Peyer's patch (tissue), 4 donors: ENCODE measurements at regions not wholly inside any gene's neighbourhood (a gene's known extent, or its start where the extent isn't known, plus 50 kb on each side); places are given as distances from the start of the nearest gene placed in this dataset.

Experiments used
- DNase-seq, 3 donors: peaks; one replicate each; pipeline ENCODE4 v3.0.0-alpha.2; 2017 to 2019
- H3K27ac ChIP-seq, 4 donors: fragments of 200-600 bp; sonication (generic); one replicate each; pipeline ENCODE4 v1.5.1; 2016 to 2019
- H3K27me3 ChIP-seq, 2 donors: fragments of 200-600 bp; sonication (generic); one replicate each; pipeline ENCODE4 v1.5.1; 2019
- H3K36me3 ChIP-seq, 3 donors: fragments of 200-600 bp; sonication (generic); one replicate each; pipeline ENCODE4 v1.5.1; 2016 to 2019
- H3K4me1 ChIP-seq, 4 donors: fragments of 200-600 bp; sonication (generic); one replicate each; pipeline ENCODE4 v1.5.1; 2016 to 2019
- H3K4me3 ChIP-seq, 4 donors: fragments of 200-600 bp; sonication (generic); 1 replicate in 3 of 4; 2 replicates in 1 of 4; pipeline ENCODE4 v1.5.1; 2016 to 2019; ENCODE audit warnings: mild to moderate bottlenecking in 1 of 4
- H3K9me3 ChIP-seq, 4 donors: fragments of 200-600 bp; sonication (generic); one replicate each; pipeline ENCODE4 v1.5.1; 2016 to 2019; ENCODE audit warnings: mild to moderate bottlenecking in 1 of 4
- CTCF ChIP-seq, 6 experiments: fragments of 450-650 bp in 4 of 6; fragments of 200-600 bp in 2 of 6; sonication (generic) in 1 of 6; IDR thresholded peaks; one replicate each; pipeline ENCODE4 v1.5.1; 2017 to 2019; ENCODE audit warnings: antibody characterized with exemption in 6 of 6, mild to moderate bottlenecking in 3 of 6, moderate library complexity in 1 of 6
- POLR2A ChIP-seq, 2 donors: fragments of 450-650 bp; IDR thresholded peaks; one replicate each; pipeline ENCODE4 v1.5.1; 2017; ENCODE audit warnings: antibody characterized with exemption in 2 of 2, mild to moderate bottlenecking in 2 of 2, moderate library complexity in 2 of 2

- DNase-seq: no peak
- Histone ChIP-seq H3K4me1 (no peaks in the 10 kb centered on the region), H3K36me3 (no peaks in the 10 kb centered on the region), H3K9me3 (no peaks in the 10 kb centered on the region), H3K27ac (no peak overlapping the region), H3K27me3 (no peaks in the 10 kb centered on the region), H3K4me3 (no peak overlapping the region)
- TF ChIP-seq CTCF (IDR thresholded peaks at IDR 0.05) (no peak), POLR2A (IDR thresholded peaks at IDR 0.05) (no peak)
These were observed 458.6 kb upstream of the ATXN8OS start for GRCh38 chr13:69649063-69649392.

GRCh38 chr13:69648340-69649062 lies 459.1 kb upstream of the ATXN8OS start:
- no peak overlapping the region for H3K27ac ChIP-seq
- TF ChIP-seq POLR2A (IDR thresholded peaks at IDR 0.05) (no peak), CTCF (IDR thresholded peaks at IDR 0.05) (no peak)
- no peak overlapping the region for H3K4me3 ChIP-seq
- H3K27me3 ChIP-seq: no peaks in the 10 kb centered on the region
- no peak for DNase-seq
- H3K4me1 ChIP-seq: no peaks in the 10 kb centered on the region
- no peaks in the 10 kb centered on the region for H3K36me3 ChIP-seq
- no peaks in the 10 kb centered on the region for H3K9me3 ChIP-seq

- H3K4me1 ChIP-seq: no peaks in the 10 kb centered on the region
- no peaks in the 10 kb centered on the region for H3K9me3 ChIP-seq
- no peaks in the 10 kb centered on the region for H3K27me3 ChIP-seq
- DNase-seq: no peak
- no peak overlapping the region for H3K4me3 ChIP-seq
- H3K36me3 ChIP-seq: no peaks in the 10 kb centered on the region
- TF ChIP-seq CTCF (IDR thresholded peaks at IDR 0.05) (no peak), POLR2A (IDR thresholded peaks at IDR 0.05) (no peak)
- H3K27ac ChIP-seq: no peak overlapping the region
These were observed 463.2 kb upstream of the ATXN8OS start for GRCh38 chr13:69644447-69644846.

GRCh38 chr13:69641773-69642172 lies 465.9 kb upstream of the ATXN8OS start:
- DNase-seq: no peak
- no peaks in the 10 kb centered on the region for H3K9me3 ChIP-seq
- H3K27ac ChIP-seq: no peak overlapping the region
- H3K4me3 ChIP-seq: no peak overlapping the region
- H3K4me1 ChIP-seq: no peaks in the 10 kb centered on the region
- H3K27me3 ChIP-seq: no peaks in the 10 kb centered on the region
- no peak for TF ChIP-seq POLR2A (IDR thresholded peaks at IDR 0.05)
- no peak for TF ChIP-seq CTCF (IDR thresholded peaks at IDR 0.05)
- no peaks in the 10 kb centered on the region for H3K36me3 ChIP-seq

GRCh38 chr13:69633044-69633443 lies 474.6 kb upstream of the ATXN8OS start:
- no peak for DNase-seq
- Histone ChIP-seq H3K27ac (no peak overlapping the region), H3K4me3 (no peak overlapping the region), H3K9me3 (no peaks in the 10 kb centered on the region), H3K4me1 (no peaks in the 10 kb centered on the region), H3K27me3 (no peaks in the 10 kb centered on the region), H3K36me3 (no peaks in the 10 kb centered on the region)
- TF ChIP-seq POLR2A (IDR thresholded peaks at IDR 0.05) (no peak), CTCF (IDR thresholded peaks at IDR 0.05) (no peak)

- no peak for TF ChIP-seq POLR2A (IDR thresholded peaks at IDR 0.05)
- no peak for TF ChIP-seq CTCF (IDR thresholded peaks at IDR 0.05)
- H3K9me3 ChIP-seq: no peaks in the 10 kb centered on the region
- no peaks in the 10 kb centered on the region for H3K27me3 ChIP-seq
- no peak for DNase-seq
- no peak overlapping the region for H3K27ac ChIP-seq
- H3K4me3 ChIP-seq: no peak overlapping the region
- no peaks in the 10 kb centered on the region for H3K4me1 ChIP-seq
- H3K36me3 ChIP-seq: no peaks in the 10 kb centered on the region
These were observed 483.7 kb upstream of the ATXN8OS start for GRCh38 chr13:69623973-69624372.
